IMR-90 (cell line): ENCODE measurements at regions not wholly inside any gene's neighbourhood (a gene's known extent, or its start where the extent isn't known, plus 50 kb on each side); places are given as distances from the start of the nearest gene placed in this dataset.

Experiments used
- ATAC-seq: fragments of 200-7000 bp; cut with Tn5 transposase; 2 replicates; pipeline ENCODE4 v1.9.1; 2020; ENCODE audit warnings: low read depth, mild to moderate bottlenecking, moderate library complexity
- BruUV-seq: library from RNA; stranded (reverse); fragments of 400-500 nt; replicated peaks from 2 replicates; lab custom pipeline; 2021; lab: Mats Ljungman, UMichigan
- CTCF ChIA-PET: fragments of 300-600 bp; formaldehyde crosslinking; extraction: SDS; loops from one replicate; lab custom pipeline; 2021; ENCODE audit warnings: antibody characterized with exemption; lab: Yijun Ruan, JAX
- POLR2A ChIA-PET: fragments of 300-600 bp; sonication (Branson Sonifier 250); formaldehyde crosslinking; loops from one replicate; lab custom pipeline; 2022; ENCODE audit warnings: antibody characterized with exemption; ENCODE audit not compliant: unreplicated experiment; lab: Charles Lee
- DNase-seq: peaks from one replicate; pipeline ENCODE4 v3.0.0; 2013
- H2AFZ ChIP-seq: replicated peaks from 2 replicates; pipeline ENCODE3; 2013; ENCODE audit warnings: low read length, mild to moderate bottlenecking; ENCODE audit not compliant: poor library complexity
- H2AK5ac ChIP-seq: 2 replicates; pipeline ENCODE4 v1.6.1; 2013; ENCODE audit warnings: low read depth, low read length, inconsistent platforms
- H2AK9ac ChIP-seq: replicated peaks from 2 replicates; pipeline ENCODE3; 2013; ENCODE audit warnings: mild to moderate bottlenecking, low read depth, low read length, moderate library complexity; ENCODE audit not compliant: poor library complexity
- H2BK120ac ChIP-seq: 2 replicates; pipeline ENCODE4 v1.6.1; 2013; ENCODE audit warnings: low read depth, low read length, inconsistent platforms
- H2BK15ac ChIP-seq: 3 replicates; pipeline ENCODE4 v1.6.1; 2013; ENCODE audit warnings: low read depth, low read length, inconsistent platforms
- H2BK20ac ChIP-seq: 2 replicates; pipeline ENCODE4 v1.6.1; 2013; ENCODE audit warnings: low read depth, mild to moderate bottlenecking, inconsistent platforms, low read length, moderate library complexity
- H2BK5ac ChIP-seq: 2 replicates; pipeline ENCODE4 v1.6.1; 2013; ENCODE audit warnings: mild to moderate bottlenecking, low read depth, low read length, inconsistent platforms; ENCODE audit not compliant: poor library complexity, severe bottlenecking
- H3K14ac ChIP-seq: replicated peaks from 2 replicates; pipeline ENCODE4 v1.6.1; 2013; ENCODE audit warnings: low read depth, low read length, inconsistent platforms
- H3K18ac ChIP-seq: 2 replicates; pipeline ENCODE4 v1.6.1; 2013; ENCODE audit warnings: low read depth, low read length, control low read depth
- H3K23ac ChIP-seq: 2 replicates; pipeline ENCODE4 v1.6.1; 2013; ENCODE audit warnings: low read depth, low read length, inconsistent platforms
- H3K27ac ChIP-seq: 2 replicates; pipeline ENCODE4 v1.5.1; 2013; ENCODE audit warnings: mild to moderate bottlenecking, control low read depth, low read length; ENCODE audit not compliant: insufficient read depth
- H3K27me3 ChIP-seq: 2 replicates; pipeline ENCODE4 v1.6.1; 2013; ENCODE audit warnings: low read length; ENCODE audit not compliant: control insufficient read depth, insufficient read depth
- H3K36me3 ChIP-seq: 2 replicates; pipeline ENCODE4 v1.6.1; 2013; ENCODE audit warnings: low read length, mixed read lengths; ENCODE audit not compliant: control insufficient read depth, insufficient read depth
- H3K4ac ChIP-seq: 2 replicates; pipeline ENCODE4 v1.6.1; 2013; ENCODE audit warnings: low read depth, low read length, inconsistent platforms
- H3K4me1 ChIP-seq: 2 replicates; pipeline ENCODE4 v1.6.1; 2013; ENCODE audit warnings: low read length, mixed read lengths; ENCODE audit not compliant: control insufficient read depth, insufficient read depth
- H3K4me2 ChIP-seq: 2 replicates; pipeline ENCODE4 v1.6.1; 2013; ENCODE audit warnings: low read depth, mild to moderate bottlenecking, control low read depth, low read length, moderate library complexity
- H3K4me3 ChIP-seq: 2 replicates; pipeline ENCODE4 v1.5.1; 2013; ENCODE audit warnings: low read depth, mild to moderate bottlenecking, control low read depth, low read length, moderate library complexity; ENCODE audit not compliant: insufficient read depth
- H3K56ac ChIP-seq: 2 replicates; pipeline ENCODE4 v1.6.1; 2013; ENCODE audit warnings: low read length, inconsistent platforms; ENCODE audit not compliant: insufficient read depth; ENCODE audit errors: extremely low read depth
- H3K79me1 ChIP-seq, 2 experiments: 2 replicates each; pipeline ENCODE4 v1.6.1; 2013; ENCODE audit warnings: low read length in 2 of 2, inconsistent platforms in 1 of 2, low read depth in 1 of 2
- H3K9ac ChIP-seq: 2 replicates; pipeline ENCODE4 v1.6.1; 2013; ENCODE audit warnings: low read depth, low read length, control low read depth
- H3K9me1 ChIP-seq: 2 replicates; pipeline ENCODE4 v1.6.1; 2013; ENCODE audit warnings: low read length, inconsistent platforms; ENCODE audit not compliant: insufficient read depth
- H3K9me3 ChIP-seq: 2 replicates; pipeline ENCODE4 v1.6.1; 2013; ENCODE audit warnings: low read length; ENCODE audit not compliant: control insufficient read depth, insufficient read depth
- H4K20me1 ChIP-seq: 2 replicates; pipeline ENCODE4 v1.6.1; 2013; ENCODE audit warnings: low read length, inconsistent platforms; ENCODE audit not compliant: insufficient read depth
- H4K5ac ChIP-seq: 2 replicates; pipeline ENCODE4 v1.6.1; 2013; ENCODE audit warnings: mild to moderate bottlenecking, low read depth, low read length, control low read depth
- H4K8ac ChIP-seq, 2 experiments: 2 replicates each; pipeline ENCODE4 v1.6.1; 2013; ENCODE audit warnings: low read depth in 2 of 2, low read length in 2 of 2, control low read depth in 1 of 2, inconsistent platforms in 1 of 2
- H4K91ac ChIP-seq: 2 replicates; pipeline ENCODE4 v1.6.1; 2013; ENCODE audit warnings: low read depth, low read length, inconsistent platforms; ENCODE audit not compliant: insufficient read depth
- CEBPB ChIP-seq: IDR thresholded peaks from 2 replicates; pipeline ENCODE4 v1.6.1; 2012; ENCODE audit warnings: low read depth, low read length, improper control_type of control experiment
- MAFK ChIP-seq: IDR thresholded peaks from 2 replicates; pipeline ENCODE4 v1.6.1; 2012; ENCODE audit warnings: low read depth, low read length, improper control_type of control experiment
- MAZ ChIP-seq: IDR thresholded peaks from 2 replicates; pipeline ENCODE4 v1.6.1; 2012; ENCODE audit warnings: low read depth, mild to moderate bottlenecking, low read length, improper control_type of control experiment, moderate library complexity, borderline replicate concordance
- MXI1 ChIP-seq: IDR thresholded peaks from 2 replicates; pipeline ENCODE4 v1.6.1; 2012; ENCODE audit warnings: low read depth, mild to moderate bottlenecking, low read length, moderate library complexity, borderline replicate concordance
- NFE2L2 ChIP-seq: fragments of 150-350 bp; IDR thresholded peaks from 2 replicates; pipeline ENCODE4 v1.6.1; 2016; ENCODE audit warnings: low read depth, mild to moderate bottlenecking, low read length
- POLR2A ChIP-seq: IDR thresholded peaks from 2 replicates; pipeline ENCODE4 v1.6.1; 2012; ENCODE audit warnings: mild to moderate bottlenecking, low read depth, low read length
- RAD21 ChIP-seq: IDR thresholded peaks from 2 replicates; pipeline ENCODE4 v1.6.1; 2012; ENCODE audit warnings: low read length, improper control_type of control experiment
- RFX5 ChIP-seq: IDR thresholded peaks from 2 replicates; pipeline ENCODE4 v1.8.0; 2012; ENCODE audit warnings: low read depth, mild to moderate bottlenecking, low read length, moderate library complexity
- WGBS, 2 experiments: methylation state at CpG; one replicate each; pipeline versions ENCODE4 v1.1.5 to v1.1.7; 2013; ENCODE audit warnings: missing lambda C conversion rate in 2 of 2; ENCODE audit not compliant: insufficient read length in 1 of 2; ENCODE audit errors: extremely low coverage in 2 of 2; 5-methylcytosine and 5-hydroxymethylcytosine counted together
- dilution Hi-C: fragments of 300-500 bp; cut with HindIII; formaldehyde crosslinking; loops from one replicate; pipeline ENCODE4 v1.14.3; 2018; ENCODE audit warnings: low sequenced_read_pairs; ENCODE audit not compliant: unreplicated experiment
- in situ Hi-C: fragments of 300-500 bp; cut with MboI; formaldehyde crosslinking; loops from 3 replicates; pipeline ENCODE4 v1.14.3; 2019; ENCODE audit warnings: low sequenced_read_pairs, inconsistent platforms, mixed read lengths
- intact Hi-C: fragments of 100-400 bp; cut with micrococcal nuclease; formaldehyde crosslinking; loops from 2 replicates; pipeline ENCODE4 v1.10.0; 2022
- TF ChIP-seq, protein P1 (sequence below): conservative IDR thresholded peaks from 2 replicates; pipeline ENCODE4 v1.5.1; 2012; ENCODE audit warnings: mild to moderate bottlenecking, low read depth, low read length, improper control_type of control experiment
- TF ChIP-seq, protein P2 (sequence below): fragments of 150-350 bp; IDR thresholded peaks from 2 replicates; pipeline ENCODE4 v1.6.1; 2016; ENCODE audit warnings: low read depth, mild to moderate bottlenecking, low read length, moderate library complexity, borderline replicate concordance

DNA sequence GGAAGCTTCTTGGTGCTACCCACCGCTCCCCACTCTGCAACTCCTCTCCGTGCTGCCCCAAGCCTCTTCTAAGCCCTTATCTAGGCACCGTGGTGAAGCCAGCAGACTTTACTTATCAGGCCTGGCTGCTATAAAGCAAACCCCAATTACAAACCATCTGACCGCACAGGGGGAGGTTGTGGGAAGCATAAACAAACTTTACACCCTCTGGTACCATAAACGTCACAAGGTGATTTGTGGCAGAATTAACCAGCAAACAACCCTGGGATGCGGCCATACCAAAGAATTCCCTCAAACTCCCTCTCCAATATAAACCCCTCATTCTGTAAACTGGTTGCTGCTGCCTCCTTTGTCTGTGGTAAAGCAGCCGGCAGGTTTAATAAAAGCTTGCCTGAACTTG, 55.2 kb downstream of the MAGEC2 start:
- BruUV-seq = no TSS peak

More for the DNA sequence above, 55.2 kb downstream of the MAGEC2 start:
- Histone ChIP-seq H3K4me3 (no peak overlapping the region), H4K20me1 (no peaks in the 10 kb centered on the region), H4K8ac (no peak overlapping the region), H3K27ac (no peak overlapping the region), H3K9ac (no peak overlapping the region), H3K18ac (no peak overlapping the region), H4K5ac (no peak overlapping the region), H2BK15ac (no peak overlapping the region), H3K9me1 (no peaks in the 10 kb centered on the region), H3K4me2 (no peak overlapping the region), H3K14ac (no peak overlapping the region), H3K9me3 (peaks cover 8% of the 10 kb centered on the region), H3K4me1 (no peaks in the 10 kb centered on the region), H2BK5ac (no peak overlapping the region), H3K23ac (no peak overlapping the region), H3K4ac (no peak overlapping the region), H3K79me1 (no peaks in the 10 kb centered on the region), H2BK20ac (no peak overlapping the region), H2AK5ac (no peak overlapping the region), H3K56ac (no peak overlapping the region), H3K27me3 (no peaks in the 10 kb centered on the region), H2BK120ac (no peak overlapping the region), H3K36me3 (no peaks in the 10 kb centered on the region), H4K91ac (no peak overlapping the region), H2AFZ (no peak overlapping the region), H2AK9ac (no peak overlapping the region)
- no peak for TF ChIP-seq MAZ
- no peak for TF ChIP-seq RFX5
- TF ChIP-seq, protein P1, sequence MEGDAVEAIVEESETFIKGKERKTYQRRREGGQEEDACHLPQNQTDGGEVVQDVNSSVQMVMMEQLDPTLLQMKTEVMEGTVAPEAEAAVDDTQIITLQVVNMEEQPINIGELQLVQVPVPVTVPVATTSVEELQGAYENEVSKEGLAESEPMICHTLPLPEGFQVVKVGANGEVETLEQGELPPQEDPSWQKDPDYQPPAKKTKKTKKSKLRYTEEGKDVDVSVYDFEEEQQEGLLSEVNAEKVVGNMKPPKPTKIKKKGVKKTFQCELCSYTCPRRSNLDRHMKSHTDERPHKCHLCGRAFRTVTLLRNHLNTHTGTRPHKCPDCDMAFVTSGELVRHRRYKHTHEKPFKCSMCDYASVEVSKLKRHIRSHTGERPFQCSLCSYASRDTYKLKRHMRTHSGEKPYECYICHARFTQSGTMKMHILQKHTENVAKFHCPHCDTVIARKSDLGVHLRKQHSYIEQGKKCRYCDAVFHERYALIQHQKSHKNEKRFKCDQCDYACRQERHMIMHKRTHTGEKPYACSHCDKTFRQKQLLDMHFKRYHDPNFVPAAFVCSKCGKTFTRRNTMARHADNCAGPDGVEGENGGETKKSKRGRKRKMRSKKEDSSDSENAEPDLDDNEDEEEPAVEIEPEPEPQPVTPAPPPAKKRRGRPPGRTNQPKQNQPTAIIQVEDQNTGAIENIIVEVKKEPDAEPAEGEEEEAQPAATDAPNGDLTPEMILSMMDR = no peak
- TF ChIP-seq RAD21 = no peak
- no peak for TF ChIP-seq POLR2A
- TF ChIP-seq, protein P2, sequence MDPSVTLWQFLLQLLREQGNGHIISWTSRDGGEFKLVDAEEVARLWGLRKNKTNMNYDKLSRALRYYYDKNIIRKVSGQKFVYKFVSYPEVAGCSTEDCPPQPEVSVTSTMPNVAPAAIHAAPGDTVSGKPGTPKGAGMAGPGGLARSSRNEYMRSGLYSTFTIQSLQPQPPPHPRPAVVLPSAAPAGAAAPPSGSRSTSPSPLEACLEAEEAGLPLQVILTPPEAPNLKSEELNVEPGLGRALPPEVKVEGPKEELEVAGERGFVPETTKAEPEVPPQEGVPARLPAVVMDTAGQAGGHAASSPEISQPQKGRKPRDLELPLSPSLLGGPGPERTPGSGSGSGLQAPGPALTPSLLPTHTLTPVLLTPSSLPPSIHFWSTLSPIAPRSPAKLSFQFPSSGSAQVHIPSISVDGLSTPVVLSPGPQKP = no peak
- no peak for TF ChIP-seq NFE2L2
- TF ChIP-seq MXI1 = no peak
- TF ChIP-seq MAFK = no peak
- no peak for TF ChIP-seq CEBPB
- intact Hi-C loops = no loop called here
- dilution Hi-C loops = no loop called here
- DNase-seq (no peak), ATAC-seq (no peak)
- 20% methylated on average over 1 of the region's 7 CpGs; no CpG with 5 or more reads in 1 of the 2 experiments for WGBS, 2 experiments
- in situ Hi-C loops = no loop called here
- POLR2A ChIA-PET = no interaction called here
- CTCF ChIA-PET = interaction anchor here (0.5 kb wide), 1 partner anchor 9 kb away, joined by 4 read pairs; no protein-coding TSS in a partner anchor
